Upper lobe of left lung (tissue), 6 donors: ENCODE measurements at regions not wholly inside any gene's neighbourhood (a gene's known extent, or its start where the extent isn't known, plus 50 kb on each side); places are given as distances from the start of the nearest gene placed in this dataset.

ENCODE experiments used
- ATAC-seq, 2 donors: fragments of 200-7000 bp; cut with Tn5 transposase; one replicate each; pipeline ENCODE4 v1.9.1; 2022; ENCODE audit warnings: mild to moderate bottlenecking in 2 of 2, moderate library complexity in 2 of 2; ENCODE audit not compliant: low FRiP score in 2 of 2
- DNase-seq, 2 donors: peaks; one replicate each; pipeline ENCODE4 v3.0.0-alpha.2; 2019 to 2020
- H3K27ac ChIP-seq, 4 donors: fragments of 200-600 bp; sonication (generic); one replicate each; pipeline ENCODE4 v1.5.1; 2016 to 2019
- H3K27me3 ChIP-seq, 4 donors: fragments of 200-600 bp; sonication (generic); one replicate each; pipeline ENCODE4 v1.5.1; 2017 to 2019
- H3K36me3 ChIP-seq, 4 donors: fragments of 200-600 bp; sonication (generic); one replicate each; pipeline ENCODE4 v1.5.1; 2016 to 2019
- H3K4me1 ChIP-seq, 4 donors: fragments of 200-600 bp; sonication (generic); one replicate each; pipeline ENCODE4 v1.5.1; 2018 to 2019
- H3K4me3 ChIP-seq, 4 donors: fragments of 200-600 bp; sonication (generic); one replicate each; pipeline ENCODE4 v1.5.1; 2017 to 2019; ENCODE audit warnings: mild to moderate bottlenecking in 2 of 4, moderate library complexity in 1 of 4
- H3K9me3 ChIP-seq, 4 donors: fragments of 200-600 bp; sonication (generic); one replicate each; pipeline ENCODE4 v1.5.1; 2018 to 2019
- EP300 ChIP-seq, 4 donors: sonication (generic); formaldehyde crosslinking; IDR thresholded peaks; one replicate each; pipeline ENCODE4 v1.5.1; 2017; ENCODE audit warnings: antibody characterized with exemption in 4 of 4, control low read depth in 2 of 4
- POLR2A ChIP-seq, 4 donors: fragments of 450-650 bp; IDR thresholded peaks; one replicate each; pipeline ENCODE4 v1.5.1; 2016 to 2017; ENCODE audit warnings: antibody characterized with exemption in 4 of 4, mild to moderate bottlenecking in 2 of 4
- POLR2AphosphoS5 ChIP-seq, 2 donors: sonication (generic); formaldehyde crosslinking; IDR thresholded peaks; one replicate each; pipeline ENCODE4 v1.5.1; 2017; ENCODE audit warnings: antibody characterized with exemption in 2 of 2
- WGBS, 2 donors: methylation state at CpG; one replicate each; pipeline ENCODE4 v1.1.5; 2017 to 2018; 5-methylcytosine and 5-hydroxymethylcytosine counted together
- TF ChIP-seq, protein P1 (sequence below), 6 experiments: fragments of 450-650 bp in 4 of 6; fragments of 200-600 bp in 2 of 6; sonication (generic) in 2 of 6; IDR thresholded peaks; one replicate each; pipeline ENCODE4 v1.5.1; 2016 to 2019; ENCODE audit warnings: antibody characterized with exemption in 6 of 6
- donor health status: DM: no; HTN: no; CAD: no; lungs with moderate emphysema.
- donor health status: DM: no; HTN: yes; CAD: no; lungs with severe emphysema.

DNA sequence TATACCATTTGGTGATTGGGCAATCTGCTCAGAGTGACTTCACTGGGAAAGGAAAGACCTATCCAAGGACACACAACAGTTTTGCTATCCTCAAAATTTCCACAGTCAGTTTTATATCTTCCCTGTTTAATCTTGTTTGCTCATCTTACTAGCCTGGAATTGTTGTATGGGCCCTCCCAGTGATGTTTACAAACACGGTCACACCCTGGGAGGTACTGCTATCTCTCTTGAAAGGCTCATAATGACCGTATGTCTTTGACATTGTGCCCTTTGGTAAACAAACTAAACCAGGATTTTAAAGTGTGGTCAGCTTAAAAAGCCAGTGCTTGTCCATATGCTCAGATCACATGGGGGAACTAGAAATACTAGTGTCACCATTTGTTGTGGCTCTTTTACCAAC lies 277.0 kb downstream of the CDH2 start:
- no peak overlapping the region for H3K27ac ChIP-seq
- no peaks in the 10 kb centered on the region for H3K9me3 ChIP-seq
- no peak for DNase-seq
- WGBS, 2 donors: 32 to 62% methylated on average over 2 of the region's 2 CpGs
- H3K36me3 ChIP-seq: no peaks in the 10 kb centered on the region
- no peak for ATAC-seq
- no peaks in the 10 kb centered on the region for H3K27me3 ChIP-seq
- H3K4me1 ChIP-seq: no peaks in the 10 kb centered on the region
- TF ChIP-seq POLR2AphosphoS5 (IDR thresholded peaks at IDR 0.05): no peak
- no peak for TF ChIP-seq EP300 (IDR thresholded peaks at IDR 0.05)
- TF ChIP-seq, protein P1, sequence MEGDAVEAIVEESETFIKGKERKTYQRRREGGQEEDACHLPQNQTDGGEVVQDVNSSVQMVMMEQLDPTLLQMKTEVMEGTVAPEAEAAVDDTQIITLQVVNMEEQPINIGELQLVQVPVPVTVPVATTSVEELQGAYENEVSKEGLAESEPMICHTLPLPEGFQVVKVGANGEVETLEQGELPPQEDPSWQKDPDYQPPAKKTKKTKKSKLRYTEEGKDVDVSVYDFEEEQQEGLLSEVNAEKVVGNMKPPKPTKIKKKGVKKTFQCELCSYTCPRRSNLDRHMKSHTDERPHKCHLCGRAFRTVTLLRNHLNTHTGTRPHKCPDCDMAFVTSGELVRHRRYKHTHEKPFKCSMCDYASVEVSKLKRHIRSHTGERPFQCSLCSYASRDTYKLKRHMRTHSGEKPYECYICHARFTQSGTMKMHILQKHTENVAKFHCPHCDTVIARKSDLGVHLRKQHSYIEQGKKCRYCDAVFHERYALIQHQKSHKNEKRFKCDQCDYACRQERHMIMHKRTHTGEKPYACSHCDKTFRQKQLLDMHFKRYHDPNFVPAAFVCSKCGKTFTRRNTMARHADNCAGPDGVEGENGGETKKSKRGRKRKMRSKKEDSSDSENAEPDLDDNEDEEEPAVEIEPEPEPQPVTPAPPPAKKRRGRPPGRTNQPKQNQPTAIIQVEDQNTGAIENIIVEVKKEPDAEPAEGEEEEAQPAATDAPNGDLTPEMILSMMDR (IDR thresholded peaks at IDR 0.05): no peak
- TF ChIP-seq POLR2A (IDR thresholded peaks at IDR 0.05): no peak
- H3K4me3 ChIP-seq: no peak overlapping the region

DNA sequence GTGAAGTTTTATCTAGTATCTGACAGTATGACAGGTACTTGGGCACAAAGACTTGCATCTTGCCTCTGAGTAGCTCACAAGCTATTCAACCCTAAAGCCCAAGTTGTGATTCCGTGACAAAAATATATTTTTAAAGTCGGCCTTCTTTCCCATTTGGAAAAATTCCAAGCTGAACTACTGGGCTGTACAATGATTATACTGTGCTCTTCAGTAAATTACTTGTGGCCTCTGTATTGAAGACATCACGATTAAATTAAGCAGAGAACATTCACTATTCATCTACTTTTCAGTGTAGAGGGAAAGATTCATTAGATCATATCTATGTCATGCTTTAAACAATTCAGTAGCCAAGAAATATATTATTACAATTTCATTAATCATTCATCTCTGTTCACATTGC lies 282.2 kb downstream of the CDH2 start:
- 51 to 71% methylated on average over 3 of the region's 3 CpGs for WGBS, 2 donors
- Histone ChIP-seq H3K36me3 (no peaks in the 10 kb centered on the region), H3K4me3 (no peak overlapping the region), H3K27me3 (no peaks in the 10 kb centered on the region), H3K9me3 (no peaks in the 10 kb centered on the region), H3K4me1 (no peaks in the 10 kb centered on the region), H3K27ac (no peak overlapping the region)
- no peak for ATAC-seq
- TF ChIP-seq EP300 (IDR thresholded peaks at IDR 0.05) (no peak), POLR2AphosphoS5 (IDR thresholded peaks at IDR 0.05) (no peak), POLR2A (IDR thresholded peaks at IDR 0.05) (no peak)
- TF ChIP-seq, protein P1 (IDR thresholded peaks at IDR 0.05): no peak
- DNase-seq: no peak

DNA sequence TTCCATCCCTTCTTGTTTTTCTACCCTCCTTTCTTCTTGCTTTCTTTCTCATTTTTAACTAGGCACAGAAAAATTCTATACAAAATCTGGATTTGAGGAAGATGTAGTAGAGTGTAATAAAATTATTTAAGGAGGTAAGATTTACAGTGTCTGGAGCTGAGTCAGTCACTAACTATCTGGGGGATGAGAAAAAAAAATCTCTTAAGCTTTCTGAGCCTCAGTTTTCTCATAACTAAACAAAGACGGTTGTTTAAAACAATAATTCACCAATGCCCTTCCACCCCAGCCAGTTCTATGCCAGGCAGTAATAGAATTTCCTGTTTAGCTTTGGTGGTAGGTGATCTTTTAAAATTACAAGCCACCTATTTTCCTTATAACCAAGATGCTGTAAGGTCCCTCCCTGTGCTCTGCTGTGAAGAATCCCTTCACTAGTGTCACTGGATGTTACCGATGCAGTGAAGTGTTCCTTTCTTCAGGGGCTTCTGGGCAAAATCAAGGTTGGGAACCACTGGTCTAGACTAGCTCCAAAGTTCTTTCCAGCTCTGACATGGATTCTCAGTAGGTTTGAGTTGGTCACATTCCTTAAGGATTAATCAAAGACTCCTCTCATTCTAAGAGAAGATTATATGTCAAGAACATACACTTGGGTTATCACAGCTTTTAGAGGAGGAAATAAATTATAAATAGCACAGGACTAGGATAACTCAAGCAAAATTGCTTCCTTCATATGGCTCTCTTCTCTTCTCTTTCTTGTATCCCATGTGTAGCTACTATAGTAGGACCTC lies 289.0 kb downstream of the CDH2 start:
- no peaks in the 10 kb centered on the region for H3K27me3 ChIP-seq
- peaks cover 0 to 4% (median 0%) of the 10 kb centered on the region in 4 donors for H3K9me3 ChIP-seq
- no peak overlapping the region for H3K4me3 ChIP-seq
- H3K27ac ChIP-seq: no peak overlapping the region
- no peak for DNase-seq
- H3K36me3 ChIP-seq: no peaks in the 10 kb centered on the region
- no peak for TF ChIP-seq POLR2AphosphoS5 (IDR thresholded peaks at IDR 0.05)
- TF ChIP-seq EP300 (IDR thresholded peaks at IDR 0.05): no peak
- no peak for TF ChIP-seq POLR2A (IDR thresholded peaks at IDR 0.05)
- TF ChIP-seq, protein P1 (IDR thresholded peaks at IDR 0.05): no peak
- WGBS, 2 donors: 35 to 63% methylated on average over 2 of the region's 2 CpGs
- ATAC-seq: no peak
- H3K4me1 ChIP-seq: no peaks in the 10 kb centered on the region

DNA sequence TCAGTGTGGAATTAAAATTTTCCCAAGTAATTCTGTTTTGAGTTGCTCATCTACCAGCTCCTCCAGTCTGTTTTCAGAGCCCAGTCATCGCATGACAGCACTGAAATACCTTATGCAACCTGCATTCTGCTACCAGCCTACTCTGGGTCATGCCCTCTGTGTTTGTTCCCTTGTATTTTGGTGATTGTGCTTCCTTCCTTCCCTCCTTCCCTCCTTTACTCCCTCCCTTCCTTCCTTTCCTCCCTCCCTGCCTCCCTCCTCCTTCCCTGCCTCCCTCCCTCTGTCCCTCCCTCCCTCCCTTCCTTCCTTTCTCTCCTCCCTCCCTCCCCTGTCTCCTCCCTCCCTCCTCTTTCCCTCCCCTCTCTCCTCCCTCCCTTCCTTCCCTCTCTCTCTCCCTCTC lies 289.6 kb downstream of the CDH2 start:
- ATAC-seq (no peak), DNase-seq (no peak)
- no peak overlapping the region for H3K27ac ChIP-seq
- H3K4me1 ChIP-seq: no peaks in the 10 kb centered on the region
- TF ChIP-seq, protein P1 (IDR thresholded peaks at IDR 0.05): no peak
- TF ChIP-seq POLR2A (IDR thresholded peaks at IDR 0.05) (no peak), POLR2AphosphoS5 (IDR thresholded peaks at IDR 0.05) (no peak), EP300 (IDR thresholded peaks at IDR 0.05) (no peak)
- no peaks in the 10 kb centered on the region for H3K27me3 ChIP-seq
- H3K36me3 ChIP-seq: no peaks in the 10 kb centered on the region
- H3K4me3 ChIP-seq: no peak overlapping the region
- H3K9me3 ChIP-seq: peaks cover 0 to 4% (median 0%) of the 10 kb centered on the region in 4 donors
- WGBS, 2 donors: 88 to 91% methylated on average over 1 of the region's 1 CpG

- DNase-seq: no peak
- Histone ChIP-seq H3K27me3 (no peaks in the 10 kb centered on the region), H3K4me1 (no peaks in the 10 kb centered on the region), H3K4me3 (no peak overlapping the region), H3K36me3 (no peaks in the 10 kb centered on the region), H3K27ac (no peak overlapping the region), H3K9me3 (peaks cover 0 to 4% (median 0%) of the 10 kb centered on the region in 4 donors)
- TF ChIP-seq POLR2AphosphoS5 (IDR thresholded peaks at IDR 0.05) (no peak), EP300 (IDR thresholded peaks at IDR 0.05) (no peak)
- ATAC-seq: no peak
- WGBS, 2 donors: 75 to 100% methylated on average over 1 of the region's 1 CpG
Observed at GRCh38 chr18:27879540-27879939, 297.4 kb downstream of the CDH2 start.
